Activated naive CD8-positive, alpha-beta T cell treated with anti-CD3 and anti-CD28 coated beads, Interleukin-2, amount 10 ng/mL, durations not matched to agents 7 days and 5 days (primary cell): ENCODE measurements at regions not wholly inside any gene's neighbourhood (a gene's known extent, or its start where the extent isn't known, plus 50 kb on each side); places are given as distances from the start of the nearest gene placed in this dataset.

ENCODE experiments used
- ATAC-seq: fragments of 150-1000 bp; cut with Tn5 transposase; one replicate; pipeline ENCODE4 v1.10.0; 2021; ENCODE audit warnings: low read depth, moderate library complexity
- POLR2A ChIA-PET: fragments of 350-600 bp; sonication (Branson Sonifier 250); formaldehyde crosslinking; loops from one replicate; lab custom pipeline; 2021; ENCODE audit warnings: antibody characterized with exemption; lab: Charles Lee
- DNase-seq: peaks from one replicate; pipeline ENCODE4 v3.0.0; 2021
- H3K27ac Mint-ChIP-seq: one replicate; pipeline ENCODE4 v1.8.0; 2022; ENCODE audit warnings: mild to moderate bottlenecking, mixed read lengths
- H3K27me3 Mint-ChIP-seq: one replicate; pipeline ENCODE4 v1.8.0; 2022; ENCODE audit warnings: mild to moderate bottlenecking, moderate library complexity, mixed read lengths
- H3K36me3 Mint-ChIP-seq: one replicate; pipeline ENCODE4 v1.8.0; 2021; ENCODE audit warnings: mild to moderate bottlenecking, mixed read lengths
- H3K4me1 Mint-ChIP-seq: one replicate; pipeline ENCODE4 v1.8.0; 2021; ENCODE audit warnings: mixed read lengths
- H3K4me3 Mint-ChIP-seq: one replicate; pipeline ENCODE4 v1.8.0; 2022; ENCODE audit warnings: mild to moderate bottlenecking, moderate library complexity, mixed read lengths
- H3K9me3 Mint-ChIP-seq: one replicate; pipeline ENCODE4 v1.8.0; 2021; ENCODE audit warnings: mixed read lengths

DNA sequence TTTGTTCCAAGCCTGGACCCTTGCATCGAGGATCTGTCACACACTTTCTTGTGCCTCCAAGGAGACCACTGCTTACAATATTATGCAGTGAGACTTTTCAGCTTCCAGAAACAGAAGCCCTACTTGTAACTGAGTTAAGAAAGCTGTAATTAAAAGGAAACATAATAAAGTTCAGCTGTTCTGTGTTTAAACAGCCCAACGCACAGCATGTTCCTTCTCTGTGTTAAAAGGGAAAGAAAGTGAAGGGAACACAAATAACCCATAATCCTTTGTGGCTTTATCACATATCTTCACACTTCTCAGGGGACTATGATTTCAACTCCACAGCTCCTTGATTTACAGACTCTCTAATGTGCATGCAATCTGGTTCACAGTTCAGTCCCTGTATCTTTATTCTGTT is 200.3 kb upstream of the MTNR1B start:
- no peak for ATAC-seq
- DNase-seq, result no peak
- no peak overlapping the region for H3K4me3 Mint-ChIP-seq
- H3K36me3 Mint-ChIP-seq, result no peaks in the 10 kb centered on the region
- peaks cover 8% of the 10 kb centered on the region for H3K4me1 Mint-ChIP-seq
- no peak overlapping the region for H3K27ac Mint-ChIP-seq
- H3K27me3 Mint-ChIP-seq, result peaks cover 18% of the 10 kb centered on the region
- POLR2A ChIA-PET, result no interaction called here
- H3K9me3 Mint-ChIP-seq, result no peaks in the 10 kb centered on the region

DNA sequence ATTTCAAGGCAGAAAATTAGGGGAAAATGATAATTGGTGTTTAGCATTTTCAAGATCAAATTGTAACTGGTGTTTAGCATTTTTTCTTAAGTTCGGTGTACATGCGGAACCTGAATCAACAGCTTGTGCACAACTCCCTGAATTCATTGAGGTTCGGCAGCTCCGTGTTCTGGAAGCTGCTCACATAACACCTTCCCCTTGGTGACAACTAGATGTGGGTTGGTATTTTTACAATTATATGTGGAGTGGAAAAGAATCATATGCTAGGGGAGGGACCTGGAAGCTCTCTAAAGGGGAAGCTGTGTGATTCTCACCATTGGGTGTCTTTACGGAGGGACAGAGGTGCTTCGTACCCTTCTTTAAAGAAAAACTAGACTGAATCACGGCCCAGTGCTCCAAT is 199.0 kb upstream of the MTNR1B start:
- peaks cover 8% of the 10 kb centered on the region for H3K4me1 Mint-ChIP-seq
- no peak overlapping the region for H3K4me3 Mint-ChIP-seq
- no peak overlapping the region for H3K27ac Mint-ChIP-seq
- no peaks in the 10 kb centered on the region for H3K9me3 Mint-ChIP-seq
- no peaks in the 10 kb centered on the region for H3K36me3 Mint-ChIP-seq
- no peak for ATAC-seq
- H3K27me3 Mint-ChIP-seq, result peaks cover 16% of the 10 kb centered on the region
- POLR2A ChIA-PET, result no interaction called here
- DNase-seq, result no peak

- peaks cover 16% of the 10 kb centered on the region for H3K27me3 Mint-ChIP-seq
- no peak overlapping the region for H3K27ac Mint-ChIP-seq
- H3K4me3 Mint-ChIP-seq, result no peak overlapping the region
- H3K9me3 Mint-ChIP-seq, result no peaks in the 10 kb centered on the region
- H3K36me3 Mint-ChIP-seq, result no peaks in the 10 kb centered on the region
- peaks cover 5% of the 10 kb centered on the region for H3K4me1 Mint-ChIP-seq
- ATAC-seq, result no peak
- POLR2A ChIA-PET, result no interaction called here
- no peak for DNase-seq
Observed at GRCh38 chr11:92770981-92771380, 198.5 kb upstream of the MTNR1B start.

DNA sequence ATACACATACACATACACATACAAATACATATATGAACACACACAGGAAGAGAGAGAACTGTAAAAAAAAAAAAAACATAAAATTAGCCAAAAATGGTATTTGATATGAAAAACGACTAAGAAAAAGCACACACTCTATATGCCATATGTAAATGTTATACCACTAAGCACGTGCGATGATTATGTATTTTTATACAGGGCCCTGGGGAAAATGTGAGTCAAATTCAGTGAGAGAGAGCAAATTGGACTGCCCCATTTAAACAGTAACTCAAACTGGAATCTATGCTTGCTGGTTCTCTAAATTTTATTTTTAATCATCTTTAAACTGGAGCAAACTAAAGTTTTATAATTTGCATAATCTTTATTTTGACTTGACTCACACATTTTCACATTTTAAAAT is 197.8 kb upstream of the MTNR1B start:
- DNase-seq (no peak), ATAC-seq (no peak)
- Mint-ChIP-seq H3K9me3 (no peaks in the 10 kb centered on the region), H3K27me3 (peaks cover 16% of the 10 kb centered on the region), H3K4me1 (peaks cover 5% of the 10 kb centered on the region), H3K27ac (no peak overlapping the region), H3K36me3 (no peaks in the 10 kb centered on the region), H3K4me3 (no peak overlapping the region)
- POLR2A ChIA-PET, result no interaction called here

DNA sequence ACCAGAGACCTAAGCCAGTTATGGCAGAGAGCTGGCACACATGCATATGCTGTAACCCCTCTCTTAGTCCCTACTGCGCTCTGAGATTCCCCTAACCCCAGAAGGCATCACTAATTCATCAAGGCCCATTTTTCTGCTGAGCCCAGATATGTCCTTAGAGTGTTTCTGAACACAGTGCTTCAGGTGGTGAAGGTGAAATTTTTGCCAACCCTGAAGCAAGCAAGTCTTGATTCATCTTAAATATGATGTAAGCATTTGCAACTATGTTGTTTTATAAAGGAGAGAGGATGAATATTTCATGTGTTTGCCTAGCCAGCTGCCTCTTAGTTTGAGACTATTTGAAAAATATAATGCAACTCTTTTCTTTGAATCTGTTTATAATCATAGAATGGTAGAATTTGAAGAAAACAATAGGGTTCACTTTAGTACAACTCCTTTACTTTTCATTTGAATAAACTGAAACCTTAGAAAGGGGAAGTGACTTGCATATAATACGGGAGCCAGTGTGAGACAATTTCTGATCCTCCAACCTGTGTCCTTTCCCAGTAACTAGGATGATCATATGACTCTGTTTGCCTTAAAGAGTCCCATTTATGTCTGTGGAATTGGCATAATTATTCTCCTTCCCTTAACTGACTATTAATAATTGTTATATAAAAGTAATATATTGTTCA is 194.3 kb upstream of the MTNR1B start:
- Mint-ChIP-seq H3K36me3 (no peaks in the 10 kb centered on the region), H3K9me3 (no peaks in the 10 kb centered on the region), H3K4me3 (no peak overlapping the region), H3K27me3 (peaks cover 14% of the 10 kb centered on the region), H3K4me1 (peaks cover 5% of the 10 kb centered on the region), H3K27ac (no peak overlapping the region)
- POLR2A ChIA-PET, result no interaction called here
- ATAC-seq (no peak), DNase-seq (no peak)

- POLR2A ChIA-PET, result no interaction called here
- no peak overlapping the region for H3K27ac Mint-ChIP-seq
- DNase-seq (no peak), ATAC-seq (no peak)
- no peak overlapping the region for H3K4me3 Mint-ChIP-seq
- no peaks in the 10 kb centered on the region for H3K9me3 Mint-ChIP-seq
- H3K27me3 Mint-ChIP-seq, result peaks cover 5% of the 10 kb centered on the region
- H3K4me1 Mint-ChIP-seq, result no peaks in the 10 kb centered on the region
- H3K36me3 Mint-ChIP-seq, result no peaks in the 10 kb centered on the region
Observed at GRCh38 chr11:92776676-92777075, 192.8 kb upstream of the MTNR1B start.

DNA sequence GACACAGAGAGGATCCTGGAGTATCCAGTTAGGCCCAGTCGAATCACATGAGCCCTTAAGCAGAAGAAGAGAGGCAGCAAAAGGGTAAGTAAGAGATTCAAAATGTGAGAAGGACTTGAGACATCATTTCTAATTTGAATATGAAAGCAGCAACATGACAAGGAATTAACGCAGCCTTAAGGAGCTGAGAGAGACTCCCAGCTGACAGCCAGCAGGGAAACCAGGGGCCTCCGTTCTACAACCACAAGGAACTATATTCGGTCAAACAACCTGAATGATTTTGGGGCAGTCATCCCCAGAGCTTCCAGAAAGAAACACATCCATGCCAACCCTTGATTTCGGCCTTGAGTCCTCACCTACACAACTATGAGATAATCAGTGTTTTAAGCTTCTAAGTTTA is 189.7 kb upstream of the MTNR1B start:
- POLR2A ChIA-PET, result no interaction called here
- Mint-ChIP-seq H3K4me3 (no peak overlapping the region), H3K36me3 (no peaks in the 10 kb centered on the region), H3K4me1 (no peaks in the 10 kb centered on the region), H3K27me3 (peaks cover 3% of the 10 kb centered on the region), H3K27ac (no peak overlapping the region), H3K9me3 (no peaks in the 10 kb centered on the region)
- DNase-seq, result no peak
- no peak for ATAC-seq

DNA sequence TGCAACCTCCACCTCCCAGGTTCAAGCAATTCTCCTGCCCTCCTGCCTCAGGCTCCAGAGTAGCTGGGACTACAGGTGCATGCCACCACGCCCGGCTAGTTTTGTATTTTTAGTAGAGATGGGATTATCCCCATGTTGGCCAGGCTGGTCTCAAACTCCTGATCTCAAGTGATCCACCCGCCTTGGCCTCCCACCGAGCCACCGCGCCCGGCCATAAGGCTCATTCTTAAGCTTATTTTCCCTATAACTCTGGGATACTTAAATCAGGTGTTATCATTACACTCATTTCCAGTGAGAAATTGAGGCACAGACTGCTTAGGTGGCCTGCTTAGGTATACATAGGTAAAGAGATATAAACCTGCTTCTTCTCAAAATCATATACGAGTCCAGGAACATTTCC is 188.3 kb upstream of the MTNR1B start:
- ATAC-seq (no peak), DNase-seq (no peak)
- H3K27ac Mint-ChIP-seq, result no peak overlapping the region
- POLR2A ChIA-PET, result no interaction called here
- H3K36me3 Mint-ChIP-seq, result no peaks in the 10 kb centered on the region
- no peaks in the 10 kb centered on the region for H3K4me1 Mint-ChIP-seq
- no peak overlapping the region for H3K4me3 Mint-ChIP-seq
- no peaks in the 10 kb centered on the region for H3K9me3 Mint-ChIP-seq
- peaks cover 3% of the 10 kb centered on the region for H3K27me3 Mint-ChIP-seq

GRCh38 chr11:92782806-92783205 is 186.6 kb upstream of the MTNR1B start:
- Mint-ChIP-seq H3K4me1 (no peaks in the 10 kb centered on the region), H3K27ac (no peak overlapping the region), H3K4me3 (no peak overlapping the region), H3K27me3 (peaks cover 3% of the 10 kb centered on the region), H3K9me3 (no peaks in the 10 kb centered on the region), H3K36me3 (no peaks in the 10 kb centered on the region)
- ATAC-seq (no peak), DNase-seq (no peak)
- POLR2A ChIA-PET, result no interaction called here

DNA sequence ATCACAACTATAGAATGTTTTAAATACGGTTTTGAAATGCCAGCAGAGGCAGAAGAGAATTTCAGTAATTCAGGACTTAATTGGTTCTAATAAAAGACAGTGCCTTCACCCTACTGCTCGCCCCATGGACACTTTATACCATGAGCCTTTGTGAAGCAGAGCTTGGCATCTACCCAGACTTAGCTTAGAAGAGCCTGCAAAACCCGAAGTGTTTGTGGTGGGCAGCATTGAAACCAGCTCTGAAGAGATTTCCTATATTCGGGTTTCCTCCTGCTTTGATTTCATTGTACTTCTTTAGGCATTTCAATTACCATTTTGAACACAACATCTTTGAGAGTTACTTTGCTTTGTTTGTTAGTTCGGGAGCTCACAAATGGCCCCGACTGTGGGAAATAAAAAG is 185.1 kb upstream of the MTNR1B start:
- no peak overlapping the region for H3K27ac Mint-ChIP-seq
- ATAC-seq, result no peak
- POLR2A ChIA-PET, result no interaction called here
- no peak for DNase-seq
- no peaks in the 10 kb centered on the region for H3K4me1 Mint-ChIP-seq
- H3K4me3 Mint-ChIP-seq, result no peak overlapping the region
- H3K9me3 Mint-ChIP-seq, result no peaks in the 10 kb centered on the region
- H3K36me3 Mint-ChIP-seq, result no peaks in the 10 kb centered on the region
- H3K27me3 Mint-ChIP-seq, result peaks cover 3% of the 10 kb centered on the region

DNA sequence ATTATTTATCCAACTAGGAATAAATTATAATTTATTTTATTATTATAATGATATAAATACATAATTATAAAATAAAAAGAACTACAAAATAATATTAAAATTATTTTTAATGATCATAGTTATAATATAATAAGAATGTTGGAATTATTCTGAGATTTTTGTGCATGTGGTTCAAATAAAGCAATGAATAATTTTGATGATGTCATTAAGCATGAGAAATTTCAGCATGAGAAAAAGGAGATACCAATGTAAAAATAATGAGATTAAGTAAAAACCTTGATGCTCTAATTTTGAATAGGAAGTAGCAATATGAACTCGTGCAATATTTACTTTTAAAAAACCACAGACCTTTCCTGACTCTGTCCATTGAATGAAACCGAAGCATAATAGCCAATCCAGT is 181.8 kb upstream of the MTNR1B start:
- POLR2A ChIA-PET, result no interaction called here
- Mint-ChIP-seq H3K4me1 (no peaks in the 10 kb centered on the region), H3K27ac (no peak overlapping the region), H3K27me3 (peaks cover 3% of the 10 kb centered on the region), H3K36me3 (no peaks in the 10 kb centered on the region), H3K9me3 (no peaks in the 10 kb centered on the region), H3K4me3 (no peak overlapping the region)
- no peak for ATAC-seq
- no peak for DNase-seq

DNA sequence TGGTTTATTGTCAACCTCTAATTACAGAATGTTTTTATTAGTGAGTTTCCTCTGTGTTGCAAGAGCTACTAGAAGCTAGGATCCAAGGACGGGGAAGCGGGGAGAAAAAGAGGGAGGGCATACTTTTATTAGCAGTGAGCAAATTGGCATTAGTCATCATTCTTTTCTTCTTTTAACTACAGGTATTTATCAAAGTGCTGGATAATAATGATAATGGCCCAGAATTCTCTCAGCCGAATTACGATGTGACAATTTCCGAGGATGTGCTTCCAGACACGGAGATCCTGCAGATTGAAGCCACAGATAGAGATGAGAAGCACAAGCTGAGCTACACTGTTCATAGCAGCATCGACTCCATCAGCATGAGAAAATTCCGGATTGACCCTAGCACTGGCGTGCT is 179.7 kb upstream of the MTNR1B start:
- POLR2A ChIA-PET, result no interaction called here
- Mint-ChIP-seq H3K4me1 (no peaks in the 10 kb centered on the region), H3K27me3 (no peaks in the 10 kb centered on the region), H3K4me3 (no peak overlapping the region), H3K36me3 (no peaks in the 10 kb centered on the region), H3K9me3 (peaks cover 1% of the 10 kb centered on the region), H3K27ac (no peak overlapping the region)
- no peak for ATAC-seq
- DNase-seq, result no peak

- POLR2A ChIA-PET, result no interaction called here
- peaks cover 1% of the 10 kb centered on the region for H3K9me3 Mint-ChIP-seq
- DNase-seq (no peak), ATAC-seq (no peak)
- no peaks in the 10 kb centered on the region for H3K36me3 Mint-ChIP-seq
- no peaks in the 10 kb centered on the region for H3K4me1 Mint-ChIP-seq
- no peak overlapping the region for H3K27ac Mint-ChIP-seq
- no peaks in the 10 kb centered on the region for H3K27me3 Mint-ChIP-seq
- no peak overlapping the region for H3K4me3 Mint-ChIP-seq
Observed at GRCh38 chr11:92790366-92790765, 179.1 kb upstream of the MTNR1B start.

DNA sequence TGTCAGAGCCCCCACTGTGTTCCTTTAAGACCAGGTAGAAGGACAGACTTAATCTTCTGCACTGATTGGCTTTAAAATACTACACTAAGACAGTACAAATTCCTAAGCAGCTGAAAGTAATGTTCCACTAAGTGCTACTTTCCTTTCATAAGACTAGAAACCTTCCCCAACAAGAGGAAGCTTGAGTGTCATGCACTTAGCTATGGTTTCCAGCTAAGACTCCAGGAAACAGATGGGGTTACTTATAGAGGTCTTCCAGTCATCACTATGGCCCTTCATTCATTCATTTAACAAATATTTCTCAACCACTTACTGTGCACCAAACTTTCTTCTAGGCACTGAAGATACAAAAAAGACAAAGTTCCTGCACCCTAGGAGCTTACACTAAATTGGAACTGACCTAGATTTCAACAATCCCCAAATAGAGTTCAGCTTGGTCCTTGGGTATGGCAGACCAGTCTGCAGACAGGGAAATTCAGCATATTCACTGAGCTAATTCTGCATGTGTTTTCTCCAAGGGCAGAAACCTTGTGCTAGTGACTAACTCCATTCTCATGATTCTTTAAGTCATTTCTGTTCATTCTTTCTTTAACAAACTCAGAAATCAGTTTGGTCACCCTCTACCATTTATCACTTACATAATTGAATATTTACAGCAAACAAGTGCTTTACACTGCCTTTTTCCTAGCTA is 178.4 kb upstream of the MTNR1B start:
- Mint-ChIP-seq H3K4me1 (no peaks in the 10 kb centered on the region), H3K4me3 (no peak overlapping the region), H3K9me3 (peaks cover 1% of the 10 kb centered on the region), H3K36me3 (no peaks in the 10 kb centered on the region), H3K27ac (no peak overlapping the region), H3K27me3 (no peaks in the 10 kb centered on the region)
- POLR2A ChIA-PET, result no interaction called here
- ATAC-seq (no peak), DNase-seq (no peak)
